T-helper 17 cell (primary cell): ENCODE measurements at regions not wholly inside any gene's neighbourhood (a gene's known extent, or its start where the extent isn't known, plus 50 kb on each side); places are given as distances from the start of the nearest gene placed in this dataset.

Source experiments
- ATAC-seq: fragments of 150-1000 bp; cut with Tn5 transposase; 2 replicates; pipeline ENCODE4 v1.10.0; 2021; ENCODE audit warnings: mild to moderate bottlenecking, moderate library complexity
- DNase-seq, 3 donors: peaks; one replicate each; pipeline versions ENCODE4 v3.0.0 to v3.0.0-alpha.2; 2020 to 2021
- H3K9me3 ChIP-seq: one replicate; pipeline ENCODE4 v1.7.0; 2013; ENCODE audit warnings: low read length, mild to moderate bottlenecking; ENCODE audit not compliant: control insufficient read depth, poor library complexity, severe bottlenecking
- H3K27ac Mint-ChIP-seq: one replicate; pipeline ENCODE4 v1.8.0; 2022; ENCODE audit warnings: mild to moderate bottlenecking, moderate library complexity, mixed read lengths
- H3K27me3 Mint-ChIP-seq: one replicate; pipeline ENCODE4 v1.8.0; 2022; ENCODE audit warnings: mixed read lengths
- H3K36me3 Mint-ChIP-seq: one replicate; pipeline ENCODE4 v1.8.0; 2022; ENCODE audit warnings: low read depth, mixed read lengths
- H3K4me1 Mint-ChIP-seq: one replicate; pipeline ENCODE4 v1.8.0; 2022; ENCODE audit warnings: mild to moderate bottlenecking, mixed read lengths
- H3K4me3 Mint-ChIP-seq: one replicate; pipeline ENCODE4 v1.8.0; 2022; ENCODE audit warnings: mild to moderate bottlenecking, moderate library complexity, mixed read lengths

GRCh38 chr20:10910535-10911178, 236.9 kb upstream of the JAG1 start:
- ATAC-seq, result no peak
- no peak for DNase-seq
- no peak overlapping the region for H3K27ac Mint-ChIP-seq
- no peaks in the 10 kb centered on the region for H3K27me3 Mint-ChIP-seq
- H3K9me3 ChIP-seq, result no peaks in the 10 kb centered on the region
- no peaks in the 10 kb centered on the region for H3K4me1 Mint-ChIP-seq
- no peak overlapping the region for H3K4me3 Mint-ChIP-seq
- no peaks in the 10 kb centered on the region for H3K36me3 Mint-ChIP-seq

- ATAC-seq (no peak), DNase-seq (no peak)
These were observed 237.5 kb upstream of the JAG1 start for GRCh38 chr20:10911298-10911697.

GRCh38 chr20:10915815-10916214, 242.0 kb upstream of the JAG1 start:
- no peak for ATAC-seq
- DNase-seq, result no peak
- H3K9me3 ChIP-seq, result no peaks in the 10 kb centered on the region
- Mint-ChIP-seq H3K4me3 (no peak overlapping the region), H3K27me3 (no peaks in the 10 kb centered on the region), H3K27ac (no peak overlapping the region), H3K36me3 (no peaks in the 10 kb centered on the region), H3K4me1 (no peaks in the 10 kb centered on the region)

More at GRCh38 chr20:10911298-10911697, 237.5 kb upstream of the JAG1 start:
- no peaks in the 10 kb centered on the region for H3K27me3 Mint-ChIP-seq
- H3K4me1 Mint-ChIP-seq, result no peaks in the 10 kb centered on the region
- no peaks in the 10 kb centered on the region for H3K36me3 Mint-ChIP-seq
- no peaks in the 10 kb centered on the region for H3K9me3 ChIP-seq
- H3K4me3 Mint-ChIP-seq, result no peak overlapping the region
- no peak overlapping the region for H3K27ac Mint-ChIP-seq

DNA sequence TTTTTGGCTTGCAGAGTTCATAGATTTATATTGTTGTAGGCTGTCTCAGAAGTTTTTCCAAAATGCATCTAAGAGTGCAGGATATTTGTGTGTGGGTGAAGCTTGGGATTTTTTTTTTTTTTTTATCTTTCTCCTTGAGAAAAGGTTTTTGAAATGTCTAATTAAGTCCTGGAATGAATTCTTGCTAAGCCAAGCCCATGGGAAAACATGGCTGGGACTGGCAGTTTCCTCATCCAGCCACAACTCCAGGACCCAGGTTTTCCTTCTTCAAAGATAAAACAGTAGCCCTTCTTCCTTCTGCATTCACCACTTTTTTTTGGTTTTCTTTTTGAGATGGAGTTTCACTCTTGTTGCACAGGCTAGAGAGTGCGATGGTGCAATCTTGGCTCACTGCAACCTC, 242.5 kb upstream of the JAG1 start:
- no peak for DNase-seq
- H3K9me3 ChIP-seq, result no peaks in the 10 kb centered on the region
- ATAC-seq, result no peak
- H3K36me3 Mint-ChIP-seq, result no peaks in the 10 kb centered on the region
- no peak overlapping the region for H3K4me3 Mint-ChIP-seq
- H3K27me3 Mint-ChIP-seq, result no peaks in the 10 kb centered on the region
- no peaks in the 10 kb centered on the region for H3K4me1 Mint-ChIP-seq
- no peak overlapping the region for H3K27ac Mint-ChIP-seq

- H3K27ac Mint-ChIP-seq, result no peak overlapping the region
- ATAC-seq (no peak), DNase-seq (no peak)
- no peak overlapping the region for H3K4me3 Mint-ChIP-seq
- H3K27me3 Mint-ChIP-seq, result peaks cover 1% of the 10 kb centered on the region
- H3K4me1 Mint-ChIP-seq, result no peaks in the 10 kb centered on the region
- no peaks in the 10 kb centered on the region for H3K36me3 Mint-ChIP-seq
- no peaks in the 10 kb centered on the region for H3K9me3 ChIP-seq
These were observed 244.0 kb upstream of the JAG1 start for GRCh38 chr20:10917826-10918225.

DNA sequence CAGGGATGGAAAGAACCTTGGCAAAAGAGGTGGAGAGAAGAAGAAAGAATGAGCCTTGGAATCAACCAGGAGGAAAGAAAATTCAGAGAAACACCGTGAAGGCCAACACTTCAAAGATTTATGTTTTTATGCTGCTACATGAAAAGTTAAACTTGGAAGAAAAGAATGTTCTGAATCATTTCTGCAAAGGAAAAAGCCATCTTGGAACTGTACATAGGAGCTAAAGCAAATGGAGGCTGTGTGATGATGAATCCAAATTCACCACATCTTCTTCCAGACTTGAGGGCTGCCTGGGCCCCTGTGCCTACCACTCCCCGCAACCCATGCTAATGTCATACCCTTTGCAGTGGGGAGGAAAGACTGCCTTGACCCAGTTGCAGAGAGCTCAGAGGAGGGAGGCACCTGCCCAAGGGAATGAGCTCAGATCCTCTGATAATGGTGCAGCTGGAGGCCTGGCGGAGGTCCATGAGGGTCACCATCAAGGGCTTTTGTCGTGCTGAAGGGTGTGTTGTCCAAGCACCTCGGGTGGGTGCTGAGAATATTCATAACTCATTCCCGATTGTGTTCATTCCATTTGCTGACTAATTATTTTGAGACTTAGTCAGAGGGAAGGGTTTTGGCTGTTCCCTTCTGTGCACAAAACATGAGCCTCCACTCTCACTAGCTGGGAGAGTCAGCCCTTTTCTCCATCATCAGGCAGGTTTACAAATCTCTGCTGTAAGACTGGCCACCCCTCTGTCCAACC, 245.8 kb upstream of the JAG1 start:
- Mint-ChIP-seq H3K27me3 (peaks cover 5% of the 10 kb centered on the region), H3K27ac (no peak overlapping the region), H3K4me1 (no peaks in the 10 kb centered on the region), H3K4me3 (no peak overlapping the region), H3K36me3 (no peaks in the 10 kb centered on the region)
- DNase-seq (no peak), ATAC-seq (no peak)
- no peaks in the 10 kb centered on the region for H3K9me3 ChIP-seq

DNA sequence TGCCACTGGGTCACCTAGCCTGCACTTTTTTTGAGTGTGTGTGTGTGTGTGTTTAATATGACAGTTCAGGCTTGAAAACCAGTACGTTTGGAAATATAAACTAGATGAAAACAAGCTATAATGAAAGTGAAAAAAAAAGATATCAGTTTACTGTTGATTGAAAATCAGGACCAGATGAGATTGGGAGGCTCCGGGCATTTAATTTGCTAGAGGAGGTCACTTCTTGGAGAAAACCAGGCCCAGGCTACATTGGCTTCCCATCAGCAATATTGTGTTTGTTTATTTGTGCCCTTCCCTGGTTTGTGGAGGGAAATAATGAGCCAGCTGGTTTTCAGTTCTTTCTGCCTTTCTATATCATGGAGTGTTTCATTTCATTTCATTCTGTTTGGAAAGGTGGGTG, 246.6 kb upstream of the JAG1 start:
- Mint-ChIP-seq H3K36me3 (no peaks in the 10 kb centered on the region), H3K27ac (no peak overlapping the region), H3K27me3 (peaks cover 5% of the 10 kb centered on the region), H3K4me1 (no peaks in the 10 kb centered on the region), H3K4me3 (no peak overlapping the region)
- no peak for DNase-seq
- no peak for ATAC-seq
- no peaks in the 10 kb centered on the region for H3K9me3 ChIP-seq

DNA sequence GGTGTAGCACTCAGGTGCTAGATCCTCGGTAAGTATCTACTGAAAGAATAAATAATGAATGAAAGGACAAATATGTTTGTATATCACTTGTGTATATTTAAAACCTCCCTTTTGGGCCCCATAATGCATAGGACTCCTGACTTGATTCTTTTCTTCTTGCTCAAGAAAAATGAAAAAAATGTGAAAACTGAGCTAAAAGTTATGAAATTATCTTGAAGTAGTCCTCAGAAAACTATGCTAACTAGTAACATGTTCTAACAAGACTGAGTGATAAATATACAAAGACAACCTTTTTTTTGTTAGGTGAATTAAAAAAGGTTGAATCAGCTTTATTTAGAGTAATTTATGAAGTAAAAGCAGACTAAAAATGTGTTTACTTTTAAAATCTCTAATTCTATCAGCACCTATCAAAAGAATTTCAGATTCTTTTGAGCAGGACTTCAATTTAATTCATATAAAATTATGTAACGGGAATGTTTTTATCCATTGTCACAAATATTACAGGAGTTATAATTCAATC, 247.8 kb upstream of the JAG1 start:
- H3K4me1 Mint-ChIP-seq, result no peaks in the 10 kb centered on the region
- no peaks in the 10 kb centered on the region for H3K36me3 Mint-ChIP-seq
- H3K27ac Mint-ChIP-seq, result no peak overlapping the region
- ATAC-seq, result no peak
- DNase-seq, result no peak
- no peaks in the 10 kb centered on the region for H3K9me3 ChIP-seq
- no peak overlapping the region for H3K4me3 Mint-ChIP-seq
- peaks cover 5% of the 10 kb centered on the region for H3K27me3 Mint-ChIP-seq

DNA sequence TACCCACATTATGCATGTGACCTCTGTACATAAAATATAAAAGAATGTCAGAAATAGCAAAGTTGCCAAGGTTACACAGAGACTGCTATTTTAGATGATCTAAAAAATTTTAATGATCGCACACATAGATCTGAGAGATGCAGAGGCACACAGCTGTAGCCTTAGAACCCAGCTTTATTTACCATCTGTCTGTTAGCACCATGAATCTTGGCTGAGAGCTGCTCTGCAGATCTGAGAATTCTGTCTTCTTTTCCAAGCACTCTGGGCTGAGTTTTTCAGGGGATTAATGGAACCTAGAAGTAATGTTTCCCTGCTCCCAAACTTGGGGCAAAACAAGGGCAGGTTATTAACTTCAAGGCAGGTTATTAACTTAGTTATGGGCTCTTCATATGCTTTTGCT, 248.7 kb upstream of the JAG1 start:
- no peak overlapping the region for H3K4me3 Mint-ChIP-seq
- H3K36me3 Mint-ChIP-seq, result no peaks in the 10 kb centered on the region
- DNase-seq (no peak), ATAC-seq (no peak)
- H3K4me1 Mint-ChIP-seq, result no peaks in the 10 kb centered on the region
- H3K9me3 ChIP-seq, result no peaks in the 10 kb centered on the region
- H3K27ac Mint-ChIP-seq, result no peak overlapping the region
- H3K27me3 Mint-ChIP-seq, result peaks cover 5% of the 10 kb centered on the region

GRCh38 chr20:10922941-10923340, 249.1 kb upstream of the JAG1 start:
- no peak overlapping the region for H3K4me3 Mint-ChIP-seq
- no peak for DNase-seq
- H3K27me3 Mint-ChIP-seq, result peaks cover 5% of the 10 kb centered on the region
- no peaks in the 10 kb centered on the region for H3K4me1 Mint-ChIP-seq
- no peak overlapping the region for H3K27ac Mint-ChIP-seq
- ATAC-seq, result no peak
- H3K9me3 ChIP-seq, result no peaks in the 10 kb centered on the region
- H3K36me3 Mint-ChIP-seq, result no peaks in the 10 kb centered on the region

- no peaks in the 10 kb centered on the region for H3K4me1 Mint-ChIP-seq
- H3K27me3 Mint-ChIP-seq, result peaks cover 5% of the 10 kb centered on the region
- ATAC-seq (no peak), DNase-seq (no peak)
- no peaks in the 10 kb centered on the region for H3K9me3 ChIP-seq
- H3K27ac Mint-ChIP-seq, result no peak overlapping the region
- no peak overlapping the region for H3K4me3 Mint-ChIP-seq
- H3K36me3 Mint-ChIP-seq, result no peaks in the 10 kb centered on the region
These were observed 250.9 kb upstream of the JAG1 start for GRCh38 chr20:10924644-10925201.

- ATAC-seq, result no peak
- no peaks in the 10 kb centered on the region for H3K9me3 ChIP-seq
- Mint-ChIP-seq H3K4me1 (no peaks in the 10 kb centered on the region), H3K27ac (no peak overlapping the region), H3K27me3 (peaks cover 5% of the 10 kb centered on the region), H3K36me3 (no peaks in the 10 kb centered on the region), H3K4me3 (no peak overlapping the region)
- no peak for DNase-seq
These were observed 252.0 kb upstream of the JAG1 start for GRCh38 chr20:10925767-10926166.

DNA sequence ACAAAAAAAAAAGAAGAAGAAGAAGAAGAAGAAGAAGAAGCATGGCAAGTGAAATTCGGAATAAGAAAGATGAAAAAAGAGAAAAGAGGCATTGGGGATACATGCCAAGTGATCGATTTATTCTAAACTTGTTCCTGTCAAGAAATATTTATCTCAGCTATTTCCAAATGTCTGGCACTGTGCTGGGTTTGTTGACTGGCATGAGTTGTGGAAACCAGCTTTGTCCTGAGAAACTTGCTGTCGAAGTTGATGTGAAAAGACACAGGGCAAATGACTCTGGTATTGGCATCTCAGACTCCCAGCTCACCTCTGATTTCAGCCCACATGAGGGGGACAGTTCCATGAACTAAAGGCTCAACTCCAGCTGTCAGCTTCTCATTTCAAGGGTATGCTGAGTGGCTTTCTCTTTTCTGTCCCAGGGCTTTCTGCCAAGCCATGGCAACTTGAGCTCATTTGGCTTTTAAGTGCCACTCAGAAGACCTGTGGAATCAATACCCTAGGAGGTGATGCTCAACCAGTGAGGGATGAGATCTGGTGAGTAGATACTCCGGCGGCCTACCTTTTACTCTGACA, 253.3 kb upstream of the JAG1 start:
- DNase-seq, result no peak
- no peaks in the 10 kb centered on the region for H3K36me3 Mint-ChIP-seq
- H3K27me3 Mint-ChIP-seq, result peaks cover 5% of the 10 kb centered on the region
- no peaks in the 10 kb centered on the region for H3K9me3 ChIP-seq
- H3K27ac Mint-ChIP-seq, result no peak overlapping the region
- no peak for ATAC-seq
- no peaks in the 10 kb centered on the region for H3K4me1 Mint-ChIP-seq
- H3K4me3 Mint-ChIP-seq, result no peak overlapping the region
